Gastrocnemius medialis (tissue), 4 donors: ENCODE measurements at regions not wholly inside any gene's neighbourhood (a gene's known extent, or its start where the extent isn't known, plus 50 kb on each side); places are given as distances from the start of the nearest gene placed in this dataset.

Experiments used
- POLR2A ChIP-seq, 2 donors: fragments of 450-650 bp; IDR thresholded peaks; one replicate each; pipeline ENCODE4 v1.6.1; 2017; ENCODE audit warnings: antibody characterized with exemption in 2 of 2, mild to moderate bottlenecking in 2 of 2, moderate library complexity in 2 of 2
- TF ChIP-seq, protein P1 (sequence below), 5 experiments: fragments of 450-650 bp in 3 of 5; fragments of 200-600 bp in 2 of 5; sonication (generic) in 2 of 5; IDR thresholded peaks in 4 of 5; conservative IDR thresholded peaks in 1 of 5; 1 replicate in 4 of 5; 2 replicates in 1 of 5; pipeline ENCODE4 v1.5.1; 2016 to 2019; ENCODE audit warnings: antibody characterized with exemption in 5 of 5, mild to moderate bottlenecking in 3 of 5, moderate library complexity in 3 of 5

DNA sequence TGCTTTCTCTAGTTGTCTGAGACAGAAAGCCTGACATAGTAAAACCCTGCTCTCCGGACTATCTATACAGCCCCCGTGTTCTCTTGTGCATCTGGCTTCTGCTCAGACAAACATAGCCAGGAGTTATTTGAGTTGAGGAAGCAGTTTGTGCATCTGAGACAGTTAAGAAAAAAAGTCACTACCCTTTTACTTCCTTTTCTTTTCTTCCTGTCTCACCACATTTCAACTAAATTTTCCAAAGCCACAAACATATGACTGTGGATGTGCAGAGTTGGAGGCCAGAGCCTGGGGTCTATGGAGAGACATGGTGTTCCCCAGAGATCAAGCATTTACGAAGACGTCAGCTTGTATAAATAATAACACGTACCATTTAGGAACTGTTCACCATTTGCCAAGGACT, 158.5 kb upstream of the FGGY start:
- TF ChIP-seq, protein P1, sequence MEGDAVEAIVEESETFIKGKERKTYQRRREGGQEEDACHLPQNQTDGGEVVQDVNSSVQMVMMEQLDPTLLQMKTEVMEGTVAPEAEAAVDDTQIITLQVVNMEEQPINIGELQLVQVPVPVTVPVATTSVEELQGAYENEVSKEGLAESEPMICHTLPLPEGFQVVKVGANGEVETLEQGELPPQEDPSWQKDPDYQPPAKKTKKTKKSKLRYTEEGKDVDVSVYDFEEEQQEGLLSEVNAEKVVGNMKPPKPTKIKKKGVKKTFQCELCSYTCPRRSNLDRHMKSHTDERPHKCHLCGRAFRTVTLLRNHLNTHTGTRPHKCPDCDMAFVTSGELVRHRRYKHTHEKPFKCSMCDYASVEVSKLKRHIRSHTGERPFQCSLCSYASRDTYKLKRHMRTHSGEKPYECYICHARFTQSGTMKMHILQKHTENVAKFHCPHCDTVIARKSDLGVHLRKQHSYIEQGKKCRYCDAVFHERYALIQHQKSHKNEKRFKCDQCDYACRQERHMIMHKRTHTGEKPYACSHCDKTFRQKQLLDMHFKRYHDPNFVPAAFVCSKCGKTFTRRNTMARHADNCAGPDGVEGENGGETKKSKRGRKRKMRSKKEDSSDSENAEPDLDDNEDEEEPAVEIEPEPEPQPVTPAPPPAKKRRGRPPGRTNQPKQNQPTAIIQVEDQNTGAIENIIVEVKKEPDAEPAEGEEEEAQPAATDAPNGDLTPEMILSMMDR (IDR thresholded peaks at IDR 0.05 in 4 of 5, conservative IDR thresholded peaks at IDR 0.05 in 1 of 5), result no peak
- TF ChIP-seq POLR2A (IDR thresholded peaks at IDR 0.05), result no peak
